ENCODE measurements at regions not wholly inside any gene's neighbourhood (a gene's known extent, or its start where the extent isn't known, plus 50 kb on each side); places are given as distances from the start of the nearest gene placed in this dataset.
"Not testable (repeated sequence)": the region's sequence is repeated elsewhere in the genome, so short reads cannot be mapped to it uniquely, and the experiment has no call there.

GRCh38 chr2:52409308-52410118 is 1358.1 kb upstream of the CHAC2 start:
- H3K4me1 ChIP-seq (ENCODE audit: control insufficient read depth in 2 of 2, insufficient read depth in 1 of 2, low read depth in 1 of 2, low read length in 2 of 2); H3K18ac ChIP-seq (ENCODE audit: low read length); H3K36me3 ChIP-seq (replicated peaks in 1 of 2; ENCODE audit: control insufficient read depth in 2 of 2, insufficient read depth in 2 of 2, low read length in 2 of 2); H2BK15ac ChIP-seq (ENCODE audit: low read length); H3K9ac ChIP-seq (ENCODE audit: low read depth, low read length, poor library complexity); DNase-seq (ENCODE audit: low spot score); H3K79me1 ChIP-seq (ENCODE audit: low read depth, low read length); H2AFZ ChIP-seq (ENCODE audit: low read length); H3K9me3 ChIP-seq (replicated peaks in 1 of 2; ENCODE audit: control insufficient read depth in 2 of 2, insufficient read depth in 1 of 2, low read depth in 1 of 2, low read length in 2 of 2); H3K4ac ChIP-seq (ENCODE audit: low read length); H3K4me2 ChIP-seq (ENCODE audit: insufficient read depth, low read length, poor library complexity, severe bottlenecking); H3K14ac ChIP-seq (ENCODE audit: low read length); H2BK12ac ChIP-seq (ENCODE audit: low read length); H4K91ac ChIP-seq (ENCODE audit: low read depth, low read length, poor library complexity); H2AK5ac ChIP-seq (ENCODE audit: low read depth, low read length); H3K23ac ChIP-seq (ENCODE audit: low read depth, low read length, poor library complexity); H2BK120ac ChIP-seq (ENCODE audit: low read depth, low read length); H2BK5ac ChIP-seq (ENCODE audit: low read length); H3K27ac ChIP-seq (replicated peaks; ENCODE audit: low read length); H4K8ac ChIP-seq (ENCODE audit: low read depth, low read length); H3K4me3 ChIP-seq (ENCODE audit: low read length in 2 of 2); H3K27me3 ChIP-seq (ENCODE audit: control insufficient read depth in 3 of 3, insufficient read depth in 3 of 3, low read depth in 1 of 3, low read length in 3 of 3): not testable (repeated sequence)
- WGBS, 2 donors (ENCODE audit: extremely low coverage in 2 of 2, insufficient read length in 2 of 2, insufficient replicate concordance in 1 of 2) = no CpG with 5 or more reads among the region's 12 CpGs

GRCh38 chr2:52405980-52406379 is 1361.6 kb upstream of the CHAC2 start:
- no peak overlapping the region for H3K18ac ChIP-seq (ENCODE audit: low read length)
- no peaks in the 10 kb centered on the region for H3K36me3 ChIP-seq (replicated peaks in 1 of 2; ENCODE audit: control insufficient read depth in 2 of 2, insufficient read depth in 2 of 2, low read length in 2 of 2)
- no peak overlapping the region for H3K14ac ChIP-seq (ENCODE audit: low read length)
- H2AFZ ChIP-seq (ENCODE audit: low read length) = no peak overlapping the region
- no peak overlapping the region for H3K23ac ChIP-seq (ENCODE audit: low read depth, low read length, poor library complexity)
- no peaks in the 10 kb centered on the region for H3K9me3 ChIP-seq (replicated peaks in 1 of 2; ENCODE audit: control insufficient read depth in 2 of 2, insufficient read depth in 1 of 2, low read depth in 1 of 2, low read length in 2 of 2)
- H2BK12ac ChIP-seq (ENCODE audit: low read length) = no peak overlapping the region
- no peaks in the 10 kb centered on the region for H3K27me3 ChIP-seq (ENCODE audit: control insufficient read depth in 3 of 3, insufficient read depth in 3 of 3, low read depth in 1 of 3, low read length in 3 of 3)
- no peak overlapping the region for H3K4ac ChIP-seq (ENCODE audit: low read length)
- no peak overlapping the region for H2BK15ac ChIP-seq (ENCODE audit: low read length)
- no peak overlapping the region for H2BK120ac ChIP-seq (ENCODE audit: low read depth, low read length)
- H2AK5ac ChIP-seq (ENCODE audit: low read depth, low read length) = no peak overlapping the region
- no peaks in the 10 kb centered on the region for H3K4me1 ChIP-seq (ENCODE audit: control insufficient read depth in 2 of 2, insufficient read depth in 1 of 2, low read depth in 1 of 2, low read length in 2 of 2)
- no peak overlapping the region for H4K91ac ChIP-seq (ENCODE audit: low read depth, low read length, poor library complexity)
- no peak overlapping the region for H2BK5ac ChIP-seq (ENCODE audit: low read length)
- no peak overlapping the region for H3K27ac ChIP-seq (replicated peaks; ENCODE audit: low read length)
- H3K4me2 ChIP-seq (ENCODE audit: insufficient read depth, low read length, poor library complexity, severe bottlenecking) = no peak overlapping the region
- no peak overlapping the region for H4K8ac ChIP-seq (ENCODE audit: low read depth, low read length)
- H3K79me1 ChIP-seq (ENCODE audit: low read depth, low read length) = no peaks in the 10 kb centered on the region
- no peak for DNase-seq (ENCODE audit: low spot score)
- WGBS, 2 donors (ENCODE audit: extremely low coverage in 2 of 2, insufficient read length in 2 of 2, insufficient replicate concordance in 1 of 2) = no CpG with 5 or more reads among the region's 1 CpG
- no peak overlapping the region for H3K4me3 ChIP-seq (ENCODE audit: low read length in 2 of 2)
- no peak overlapping the region for H3K9ac ChIP-seq (ENCODE audit: low read depth, low read length, poor library complexity)

- no peaks in the 10 kb centered on the region for H3K27me3 ChIP-seq (ENCODE audit: control insufficient read depth in 3 of 3, insufficient read depth in 3 of 3, low read depth in 1 of 3, low read length in 3 of 3)
- H3K4me3 ChIP-seq (ENCODE audit: low read length in 2 of 2) = no peak overlapping the region
- no peaks in the 10 kb centered on the region for H3K9me3 ChIP-seq (replicated peaks in 1 of 2; ENCODE audit: control insufficient read depth in 2 of 2, insufficient read depth in 1 of 2, low read depth in 1 of 2, low read length in 2 of 2)
- H3K27ac ChIP-seq (replicated peaks; ENCODE audit: low read length) = no peak overlapping the region
- DNase-seq (ENCODE audit: low spot score) = no peak
- H3K79me1 ChIP-seq (ENCODE audit: low read depth, low read length) = no peaks in the 10 kb centered on the region
- H3K18ac ChIP-seq (ENCODE audit: low read length) = no peak overlapping the region
- H2AK5ac ChIP-seq (ENCODE audit: low read depth, low read length) = no peak overlapping the region
- H2BK15ac ChIP-seq (ENCODE audit: low read length) = no peak overlapping the region
- H3K4ac ChIP-seq (ENCODE audit: low read length) = no peak overlapping the region
- no peak overlapping the region for H3K4me2 ChIP-seq (ENCODE audit: insufficient read depth, low read length, poor library complexity, severe bottlenecking)
- no peak overlapping the region for H3K14ac ChIP-seq (ENCODE audit: low read length)
- no peak overlapping the region for H4K8ac ChIP-seq (ENCODE audit: low read depth, low read length)
- no CpG with 5 or more reads among the region's 3 CpGs for WGBS, 2 donors (ENCODE audit: extremely low coverage in 2 of 2, insufficient read length in 2 of 2, insufficient replicate concordance in 1 of 2)
- H4K91ac ChIP-seq (ENCODE audit: low read depth, low read length, poor library complexity) = no peak overlapping the region
- no peaks in the 10 kb centered on the region for H3K4me1 ChIP-seq (ENCODE audit: control insufficient read depth in 2 of 2, insufficient read depth in 1 of 2, low read depth in 1 of 2, low read length in 2 of 2)
- no peak overlapping the region for H2AFZ ChIP-seq (ENCODE audit: low read length)
- no peak overlapping the region for H3K23ac ChIP-seq (ENCODE audit: low read depth, low read length, poor library complexity)
- H2BK5ac ChIP-seq (ENCODE audit: low read length) = no peak overlapping the region
- no peaks in the 10 kb centered on the region for H3K36me3 ChIP-seq (replicated peaks in 1 of 2; ENCODE audit: control insufficient read depth in 2 of 2, insufficient read depth in 2 of 2, low read length in 2 of 2)
- H2BK12ac ChIP-seq (ENCODE audit: low read length) = no peak overlapping the region
- no peak overlapping the region for H2BK120ac ChIP-seq (ENCODE audit: low read depth, low read length)
- H3K9ac ChIP-seq (ENCODE audit: low read depth, low read length, poor library complexity) = no peak overlapping the region
These were observed 1362.7 kb upstream of the CHAC2 start for GRCh38 chr2:52404866-52405265.

GRCh38 chr2:52404046-52404445 is 1363.6 kb upstream of the CHAC2 start:
- no peak for DNase-seq (ENCODE audit: low spot score)
- Histone ChIP-seq H2AFZ (ENCODE audit: low read length) (no peak overlapping the region), H3K4me2 (ENCODE audit: insufficient read depth, low read length, poor library complexity, severe bottlenecking) (no peak overlapping the region), H2BK15ac (ENCODE audit: low read length) (no peak overlapping the region), H3K9ac (ENCODE audit: low read depth, low read length, poor library complexity) (no peak overlapping the region), H2BK12ac (ENCODE audit: low read length) (no peak overlapping the region), H3K4me3 (ENCODE audit: low read length in 2 of 2) (no peak overlapping the region), H3K79me1 (ENCODE audit: low read depth, low read length) (no peaks in the 10 kb centered on the region), H2BK5ac (ENCODE audit: low read length) (no peak overlapping the region), H4K8ac (ENCODE audit: low read depth, low read length) (no peak overlapping the region), H3K27me3 (ENCODE audit: control insufficient read depth in 3 of 3, insufficient read depth in 3 of 3, low read depth in 1 of 3, low read length in 3 of 3) (no peaks in the 10 kb centered on the region), H3K9me3 (replicated peaks in 1 of 2; ENCODE audit: control insufficient read depth in 2 of 2, insufficient read depth in 1 of 2, low read depth in 1 of 2, low read length in 2 of 2) (no peaks in the 10 kb centered on the region), H2BK120ac (ENCODE audit: low read depth, low read length) (no peak overlapping the region), H3K18ac (ENCODE audit: low read length) (no peak overlapping the region), H2AK5ac (ENCODE audit: low read depth, low read length) (no peak overlapping the region), H3K27ac (replicated peaks; ENCODE audit: low read length) (no peak overlapping the region), H3K36me3 (replicated peaks in 1 of 2; ENCODE audit: control insufficient read depth in 2 of 2, insufficient read depth in 2 of 2, low read length in 2 of 2) (no peaks in the 10 kb centered on the region), H3K14ac (ENCODE audit: low read length) (no peak overlapping the region), H3K23ac (ENCODE audit: low read depth, low read length, poor library complexity) (no peak overlapping the region), H4K91ac (ENCODE audit: low read depth, low read length, poor library complexity) (no peak overlapping the region), H3K4me1 (ENCODE audit: control insufficient read depth in 2 of 2, insufficient read depth in 1 of 2, low read depth in 1 of 2, low read length in 2 of 2) (no peaks in the 10 kb centered on the region), H3K4ac (ENCODE audit: low read length) (no peak overlapping the region)
- WGBS, 2 donors (ENCODE audit: extremely low coverage in 2 of 2, insufficient read length in 2 of 2, insufficient replicate concordance in 1 of 2) = no CpG with 5 or more reads among the region's 4 CpGs

Data from neuronal stem cell (in vitro differentiated cells).